HG03558 (cell line): ENCODE measurements at regions not wholly inside any gene's neighbourhood (a gene's known extent, or its start where the extent isn't known, plus 50 kb on each side); places are given as distances from the start of the nearest gene placed in this dataset.

ENCODE experiments used
- ATAC-seq: cut with Tn5 transposase; IDR thresholded peaks from one replicate; pipeline ENCODE4 v1.9.1; 2021; ENCODE audit warnings: moderate number of reproducible peaks; ENCODE audit not compliant: unreplicated experiment; ENCODE audit errors: extremely low read depth

- no peak for ATAC-seq
Measured at GRCh38 chr6:156538875-156539660, 238.1 kb upstream of the ARID1B start.

DNA sequence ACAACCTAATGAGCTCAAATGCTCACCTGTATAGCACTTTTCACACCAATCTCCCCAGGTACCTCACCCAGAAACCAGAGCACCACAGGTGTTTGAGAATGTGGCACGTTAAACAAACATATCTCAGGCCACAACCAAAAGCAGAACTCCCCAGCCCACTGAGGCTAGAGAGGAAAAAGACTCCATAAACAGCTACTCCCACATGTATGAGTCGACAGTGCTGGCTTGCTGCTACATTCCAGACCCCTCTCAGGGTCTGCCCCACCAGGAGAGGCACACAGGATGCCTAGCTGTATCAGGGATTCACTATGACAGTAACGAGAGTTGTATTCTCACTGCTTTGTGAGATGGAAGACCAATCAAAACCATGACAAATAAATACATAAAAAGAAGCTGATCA, 242.6 kb upstream of the ARID1B start:
- no peak for ATAC-seq

DNA sequence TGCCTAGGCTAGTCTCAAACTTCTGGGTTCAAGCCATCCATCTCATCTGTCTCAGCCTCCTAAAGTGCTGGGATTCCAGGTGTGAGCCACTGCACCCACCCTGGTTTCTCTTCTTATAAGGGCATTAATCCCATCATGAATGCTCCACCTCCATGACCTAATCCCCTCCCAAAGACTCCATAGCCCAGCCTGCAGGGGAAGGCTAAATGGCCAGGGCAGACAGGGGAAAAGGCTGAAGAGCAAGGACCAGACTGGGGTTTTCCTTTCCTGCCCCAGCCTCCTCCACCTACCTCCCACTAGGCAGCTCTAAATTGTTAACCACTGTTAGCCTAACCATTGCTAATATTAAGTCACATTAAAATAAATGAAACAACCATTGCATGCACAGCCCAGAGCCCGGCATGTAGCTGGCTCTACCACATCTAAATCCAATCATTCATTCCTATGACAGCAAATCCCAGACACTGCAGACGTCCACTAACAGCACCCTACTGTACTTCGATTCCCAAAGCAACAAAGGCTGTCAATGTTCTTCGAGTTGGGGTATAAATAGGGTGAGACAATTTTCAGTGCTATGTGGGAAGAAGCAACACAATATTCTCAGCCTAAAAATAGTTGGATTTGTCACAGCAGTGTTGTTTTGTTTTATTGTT, 243.2 kb upstream of the ARID1B start:
- ATAC-seq: no peak

DNA sequence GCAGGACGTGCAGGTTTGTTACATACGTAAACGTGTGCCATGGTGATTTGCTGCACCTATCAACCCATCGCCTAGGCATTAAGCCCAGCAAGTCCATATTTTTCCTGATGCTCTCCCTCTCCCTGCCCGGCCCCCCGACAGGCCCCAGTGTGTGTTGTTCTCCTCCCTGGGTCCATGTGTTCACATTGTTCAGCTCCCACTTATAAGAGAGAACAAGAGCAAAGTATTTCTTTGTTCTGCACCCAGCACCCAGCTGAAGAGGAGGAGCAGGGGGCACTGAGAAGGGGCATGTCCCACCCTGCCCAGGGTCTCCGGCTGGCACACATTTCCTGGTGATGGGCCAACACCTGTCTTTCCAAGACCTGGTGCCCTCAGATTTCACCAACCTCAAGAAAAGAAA, 251.1 kb upstream of the ARID1B start:
- ATAC-seq: no peak

DNA sequence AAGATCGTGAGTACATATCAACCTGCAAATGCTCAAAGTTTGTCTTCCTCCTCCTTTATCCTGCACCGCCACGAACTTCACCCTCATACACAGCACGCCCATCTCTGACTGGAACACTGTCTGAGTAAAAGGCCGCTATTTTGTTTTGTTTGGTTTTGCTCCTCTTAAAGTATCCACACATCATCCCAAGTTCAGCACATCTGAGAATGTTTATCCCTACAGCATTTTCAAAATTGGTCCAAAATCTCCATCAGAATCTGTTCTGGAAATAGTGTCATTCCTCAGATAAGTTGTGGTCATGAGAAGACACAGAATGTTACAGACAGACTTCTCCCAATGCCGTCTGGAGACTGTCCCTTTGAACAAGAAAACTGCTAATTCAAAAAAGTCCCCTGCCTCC, 251.6 kb upstream of the ARID1B start:
- ATAC-seq: no peak

DNA sequence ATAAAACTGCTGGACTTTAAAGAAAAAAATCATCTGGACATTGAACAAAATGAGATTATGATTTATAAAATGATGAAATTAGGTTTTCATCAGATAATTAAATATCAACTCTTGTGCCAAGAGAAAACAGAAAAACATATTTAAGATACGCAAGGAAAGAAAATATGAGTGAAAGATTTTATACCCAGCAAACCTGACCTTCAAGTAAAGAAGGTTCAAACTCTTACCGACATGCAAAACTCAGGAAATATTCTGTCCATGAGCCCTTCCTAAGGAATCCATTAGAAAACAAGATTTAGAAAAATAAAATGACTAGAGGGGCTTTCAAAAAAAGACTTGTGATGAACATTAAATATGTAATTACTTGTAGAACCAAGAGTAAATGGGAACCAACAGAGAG, 257.2 kb upstream of the ARID1B start:
- no peak for ATAC-seq

- ATAC-seq: no peak
Measured at GRCh38 chr6:156517088-156517487, 260.1 kb upstream of the ARID1B start.

DNA sequence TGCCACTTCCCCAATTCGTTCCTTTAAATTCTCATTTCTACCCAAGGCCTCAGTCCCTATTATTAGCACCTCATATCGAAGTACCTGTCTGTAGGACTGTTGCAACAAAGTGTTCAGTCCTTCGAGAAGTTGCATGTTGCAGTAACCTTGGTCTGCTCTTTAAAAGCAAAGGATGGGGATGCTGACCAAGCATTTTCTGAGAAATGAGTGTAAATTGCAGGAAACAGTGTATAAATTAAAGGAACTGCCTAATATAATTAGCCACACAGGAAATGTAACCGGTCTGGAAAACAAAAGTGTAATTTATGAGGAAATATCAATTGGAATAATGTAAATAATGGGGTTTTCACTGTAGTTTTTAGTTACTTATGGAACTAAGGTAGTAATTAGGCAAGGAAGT, 261.9 kb upstream of the ARID1B start:
- ATAC-seq: no peak

GRCh38 chr6:156513504-156513903, 263.7 kb upstream of the ARID1B start:
- ATAC-seq: no peak

DNA sequence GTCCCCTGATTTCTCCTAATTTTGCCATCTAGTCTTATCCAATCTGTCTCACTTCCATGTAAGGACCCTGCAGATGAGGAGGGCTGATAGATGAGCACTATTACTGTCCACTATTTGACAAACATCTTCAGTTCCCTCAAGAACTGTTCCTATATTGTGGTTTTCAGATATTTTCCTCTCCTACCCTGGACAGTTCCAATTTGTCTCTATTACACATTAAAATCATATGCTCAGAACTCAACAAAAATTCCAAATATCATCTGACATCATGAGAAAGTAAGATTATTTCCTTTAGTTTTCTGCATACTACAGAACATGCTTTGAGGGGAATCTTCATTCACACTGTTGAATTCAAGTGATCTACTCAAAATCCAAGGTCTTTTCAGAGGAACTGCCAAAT, 265.6 kb upstream of the ARID1B start:
- no peak for ATAC-seq

- ATAC-seq: no peak
Measured at GRCh38 chr6:156511051-156511450, 266.1 kb upstream of the ARID1B start.

GRCh38 chr6:156510242-156510641, 266.9 kb upstream of the ARID1B start:
- no peak for ATAC-seq

DNA sequence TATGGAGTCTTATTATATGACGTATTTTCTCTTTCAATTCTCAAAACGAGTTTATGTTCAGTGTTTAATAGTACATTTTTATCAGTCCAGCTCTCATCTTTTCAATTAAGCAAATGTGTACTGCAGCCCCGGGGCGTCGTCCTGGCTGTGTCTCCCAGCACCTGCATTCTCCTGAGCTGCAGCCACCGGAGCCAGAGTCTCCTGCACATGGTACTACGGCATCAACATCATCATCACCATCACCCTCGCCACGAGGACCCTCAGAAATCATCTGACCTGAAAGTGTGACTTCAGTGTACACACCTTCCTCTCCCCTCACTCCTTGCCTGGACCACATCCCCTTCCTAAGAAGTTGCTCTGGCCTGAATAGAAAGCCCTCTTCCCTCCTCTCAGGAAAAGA, 267.7 kb upstream of the ARID1B start:
- no peak for ATAC-seq

GRCh38 chr6:156508923-156509322, 268.3 kb upstream of the ARID1B start:
- ATAC-seq: no peak

- no peak for ATAC-seq
Measured at GRCh38 chr6:156508126-156508525, 269.1 kb upstream of the ARID1B start.

DNA sequence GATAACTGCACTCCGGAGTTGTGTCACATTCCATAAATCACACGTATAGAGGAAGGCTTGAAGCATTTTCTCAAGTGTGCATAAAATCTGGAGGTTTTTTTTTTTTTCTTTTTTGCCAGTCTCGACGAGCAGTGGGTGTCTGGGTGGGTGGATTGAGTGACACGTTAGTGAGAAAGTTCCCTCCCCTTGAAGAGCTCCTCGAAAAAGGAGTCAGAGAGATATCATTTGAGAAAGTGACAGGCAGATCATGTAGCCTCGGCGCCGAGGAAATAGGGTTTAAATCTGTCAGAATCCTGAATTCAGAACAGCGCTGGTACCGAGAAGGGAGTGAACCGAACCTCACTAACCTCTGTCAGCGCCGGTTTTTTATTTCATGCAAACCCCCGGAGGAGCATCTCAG, 269.5 kb upstream of the ARID1B start:
- no peak for ATAC-seq

- no peak for ATAC-seq
Measured at GRCh38 chr6:156507106-156507505, 270.1 kb upstream of the ARID1B start.

GRCh38 chr6:156502969-156503504, 274.1 kb upstream of the ARID1B start:
- ATAC-seq: no peak

GRCh38 chr6:156497618-156498017, 279.6 kb upstream of the ARID1B start:
- ATAC-seq: no peak

DNA sequence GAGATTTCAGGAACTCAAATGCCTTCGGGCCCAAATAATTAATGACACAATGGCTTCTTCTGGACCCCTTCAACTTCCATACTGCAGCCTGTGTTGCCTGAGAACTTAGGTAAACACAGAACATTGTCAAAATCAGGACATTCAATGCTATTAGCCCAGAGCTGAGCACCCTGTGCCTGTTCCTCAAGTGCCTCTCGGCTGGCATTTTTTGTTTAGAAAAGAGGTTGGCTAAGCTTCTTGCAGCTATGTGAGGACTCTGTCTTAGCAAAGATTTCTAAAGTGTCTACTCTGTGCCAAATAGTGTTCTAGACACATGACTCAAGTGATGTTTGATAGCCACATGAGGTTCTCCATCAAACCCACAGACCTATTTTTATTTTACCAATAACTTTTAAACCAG, 289.3 kb upstream of the ARID1B start:
- ATAC-seq: no peak

- ATAC-seq: no peak
Measured at GRCh38 chr6:156485150-156485549, 292.0 kb upstream of the ARID1B start.
